Body of pancreas (tissue), 4 donors: ENCODE measurements at regions not wholly inside any gene's neighbourhood (a gene's known extent, or its start where the extent isn't known, plus 50 kb on each side); places are given as distances from the start of the nearest gene placed in this dataset.

Experiments
- CTCF ChIP-seq, 7 experiments: fragments of 450-650 bp in 4 of 7; fragments of 200-600 bp in 3 of 7; sonication (generic) in 3 of 7; IDR thresholded peaks; one replicate each; pipeline ENCODE4 v1.5.1; 2016 to 2019; ENCODE audit warnings: antibody characterized with exemption in 7 of 7
- POLR2A ChIP-seq, 3 donors: fragments of 450-650 bp; IDR thresholded peaks; one replicate each; pipeline ENCODE4 v1.6.1; 2016; ENCODE audit warnings: antibody characterized with exemption in 3 of 3, mild to moderate bottlenecking in 2 of 3

- TF ChIP-seq CTCF (IDR thresholded peaks at IDR 0.05): no peak
- TF ChIP-seq POLR2A (IDR thresholded peaks at IDR 0.05): no peak
These were observed 169.5 kb upstream of the GALNT2 start for GRCh38 chr1:229897501-229897900.
